Stimulated activated CD8-positive, alpha-beta memory T cell treated with anti-CD3 and anti-CD28 coated beads, Interleukin-4, amount 100 ng/mL, for 24 hours (primary cell): ENCODE measurements at regions not wholly inside any gene's neighbourhood (a gene's known extent, or its start where the extent isn't known, plus 50 kb on each side); places are given as distances from the start of the nearest gene placed in this dataset.

Experiments
- DNase-seq: peaks from one replicate; pipeline ENCODE4 v3.0.0-alpha.2; 2020; ENCODE audit warnings: low read depth

- no peak for DNase-seq
Observed at GRCh38 chr16:51430716-51431369, 279.8 kb upstream of the SALL1 start.

DNA sequence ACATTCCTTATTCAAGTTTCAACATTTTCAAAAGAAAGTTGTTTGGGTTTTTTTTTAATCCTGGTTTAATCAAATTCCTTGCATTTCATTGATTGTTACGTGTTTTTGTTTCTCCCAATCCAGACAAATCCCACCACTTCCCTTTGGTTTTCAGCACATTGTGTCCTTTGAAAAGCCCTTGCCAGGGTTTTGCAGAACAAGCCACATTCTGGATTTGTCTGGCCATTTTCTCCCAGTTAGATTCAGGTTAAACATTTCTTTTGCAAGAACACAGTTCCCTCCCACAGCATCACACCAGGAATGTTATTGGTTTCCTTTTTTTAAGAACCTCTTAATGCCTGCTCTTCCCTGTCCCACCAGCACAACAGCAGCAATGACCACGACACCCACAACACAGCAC, 278.0 kb upstream of the SALL1 start:
- no peak for DNase-seq

DNA sequence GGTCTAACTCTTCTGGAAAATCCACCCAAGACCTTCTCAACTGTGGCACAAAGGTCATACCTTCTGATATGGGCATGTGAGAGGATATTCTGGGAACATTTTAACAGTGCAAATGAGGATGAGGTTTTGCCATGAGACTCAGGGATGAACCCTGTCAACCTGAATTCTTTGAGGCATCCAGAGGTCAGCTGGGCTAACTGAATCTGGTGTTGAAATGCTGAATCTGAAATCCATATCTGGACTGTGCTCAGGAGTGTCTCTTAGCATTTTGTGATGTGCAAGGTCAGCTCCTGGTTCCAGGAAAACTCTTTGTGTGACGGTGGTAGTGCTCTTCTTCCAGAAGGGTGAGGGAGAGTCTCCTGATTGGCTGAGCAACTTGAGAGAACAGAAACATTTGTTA, 276.0 kb upstream of the SALL1 start:
- DNase-seq = no peak

GRCh38 chr16:51426276-51426675, 275.2 kb upstream of the SALL1 start:
- DNase-seq = no peak

- no peak for DNase-seq
Observed at GRCh38 chr16:51420247-51420646, 269.2 kb upstream of the SALL1 start.

DNA sequence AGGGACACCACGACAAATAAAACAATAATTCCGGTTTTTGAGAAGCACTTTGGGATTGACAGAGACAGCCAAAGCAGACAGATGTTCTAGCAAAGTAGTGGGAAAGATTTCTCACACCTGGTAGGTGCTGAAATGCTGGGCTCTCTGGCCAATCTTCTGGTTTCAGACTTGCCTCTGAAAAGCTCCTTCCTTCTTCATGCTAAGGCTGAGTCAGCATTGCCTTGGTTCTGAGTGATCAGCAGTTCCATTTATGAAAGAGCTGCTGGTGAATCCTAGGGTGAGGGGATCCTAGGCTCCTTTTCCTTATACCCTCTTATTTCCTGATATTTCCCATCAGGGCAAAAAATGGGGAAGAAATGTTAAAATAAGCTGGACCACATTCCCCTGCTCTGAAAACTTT, 268.7 kb upstream of the SALL1 start:
- no peak for DNase-seq

GRCh38 chr16:51418258-51418657, 267.2 kb upstream of the SALL1 start:
- DNase-seq = no peak

DNA sequence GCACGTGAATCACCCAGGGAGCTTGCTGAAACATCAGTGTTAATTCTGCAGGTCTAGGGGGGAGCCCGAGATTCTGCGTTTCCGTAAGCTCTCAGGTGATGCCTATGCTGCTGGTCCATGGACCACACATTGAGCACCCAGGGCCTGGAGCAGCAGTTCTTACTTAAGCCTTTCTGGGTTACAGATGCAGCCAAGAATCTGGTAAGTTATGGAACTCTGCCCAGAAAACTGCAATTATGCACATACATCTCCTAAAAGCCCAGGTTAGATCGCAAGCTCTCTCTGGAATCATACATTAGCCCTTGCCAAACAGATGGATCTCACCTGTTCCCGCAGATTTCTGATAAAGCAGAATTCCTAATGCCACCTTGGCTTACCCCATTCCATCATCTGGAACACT, 265.9 kb upstream of the SALL1 start:
- DNase-seq = no peak

- no peak for DNase-seq
Observed at GRCh38 chr16:51410125-51410524, 259.1 kb upstream of the SALL1 start.

DNA sequence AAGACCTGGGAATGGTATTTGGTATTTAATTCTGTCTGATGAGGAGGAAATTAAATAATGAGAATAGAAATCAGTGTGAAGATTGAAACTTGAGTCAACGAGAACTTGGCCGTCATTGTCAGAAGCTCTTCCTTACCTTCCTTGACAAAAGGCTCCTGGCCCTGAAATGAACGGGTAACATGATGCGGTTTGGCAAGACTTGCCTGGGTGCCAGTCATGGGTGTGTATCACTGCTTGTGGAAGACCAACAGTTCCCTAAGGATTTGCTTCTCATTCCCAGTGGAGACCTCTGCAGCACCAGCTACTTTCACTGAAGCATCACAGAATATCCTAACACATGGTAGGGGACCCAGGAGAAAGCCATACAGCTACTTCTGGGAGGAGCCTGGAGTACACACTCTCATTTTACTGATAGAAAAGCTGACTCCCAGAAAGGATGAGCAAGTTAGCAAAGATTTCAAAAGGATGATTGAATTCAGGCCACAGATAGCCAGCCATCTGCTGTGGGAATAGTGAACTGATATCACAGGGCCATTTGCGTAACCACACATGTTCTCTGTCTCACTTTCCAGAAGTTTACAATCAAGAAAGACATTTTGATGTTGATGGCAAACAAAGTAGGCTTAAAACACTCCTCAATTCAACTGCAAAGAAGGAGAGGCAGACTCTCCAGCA, 258.1 kb upstream of the SALL1 start:
- no peak for DNase-seq

GRCh38 chr16:51408357-51408756, 257.3 kb upstream of the SALL1 start:
- no peak for DNase-seq

DNA sequence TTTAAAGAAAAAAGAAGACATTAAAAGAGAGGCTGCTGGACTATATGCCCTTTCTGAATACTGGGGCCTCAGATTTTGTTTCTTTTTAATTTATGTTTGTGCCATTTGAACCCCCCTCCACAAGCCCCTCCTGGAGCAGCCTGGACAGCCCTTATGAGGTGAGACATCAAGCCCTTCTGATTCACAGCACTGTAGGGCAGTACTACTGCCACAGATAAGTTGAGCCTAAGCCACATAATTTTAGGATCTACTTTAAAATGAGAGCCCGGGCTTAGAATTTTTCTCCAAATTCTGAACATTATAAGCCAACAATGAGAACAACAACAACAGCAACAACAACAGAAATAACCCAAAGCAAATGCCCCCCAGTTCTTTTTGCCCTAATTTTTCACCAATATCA, 256.9 kb upstream of the SALL1 start:
- DNase-seq = no peak

GRCh38 chr16:51407199-51407598, 256.1 kb upstream of the SALL1 start:
- DNase-seq = no peak

GRCh38 chr16:51405361-51405760, 254.3 kb upstream of the SALL1 start:
- DNase-seq = no peak

DNA sequence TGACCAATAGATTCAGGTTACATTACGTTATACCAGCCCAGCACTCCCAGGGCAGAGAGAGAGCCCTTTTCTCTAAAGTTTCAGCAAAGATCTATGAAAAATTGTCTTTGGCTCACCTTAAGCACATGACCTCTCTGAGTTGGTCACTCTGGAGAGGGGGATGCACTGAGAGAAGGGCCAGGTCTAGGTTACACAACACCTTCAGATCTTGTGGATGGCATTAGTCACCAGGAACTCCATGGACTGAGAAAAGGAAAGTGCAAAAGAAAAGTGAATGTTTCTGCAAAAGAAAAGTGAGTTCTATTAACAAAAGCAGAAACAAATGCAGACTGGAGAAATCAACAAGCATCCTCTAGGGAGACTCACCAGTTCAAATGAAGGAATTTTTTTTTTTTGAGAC, 253.3 kb upstream of the SALL1 start:
- no peak for DNase-seq

- DNase-seq = no peak
Observed at GRCh38 chr16:51402785-51403184, 251.7 kb upstream of the SALL1 start.

- DNase-seq = no peak
Observed at GRCh38 chr16:51402298-51402697, 251.2 kb upstream of the SALL1 start.

- DNase-seq = no peak
Observed at GRCh38 chr16:51401673-51402072, 250.6 kb upstream of the SALL1 start.

DNA sequence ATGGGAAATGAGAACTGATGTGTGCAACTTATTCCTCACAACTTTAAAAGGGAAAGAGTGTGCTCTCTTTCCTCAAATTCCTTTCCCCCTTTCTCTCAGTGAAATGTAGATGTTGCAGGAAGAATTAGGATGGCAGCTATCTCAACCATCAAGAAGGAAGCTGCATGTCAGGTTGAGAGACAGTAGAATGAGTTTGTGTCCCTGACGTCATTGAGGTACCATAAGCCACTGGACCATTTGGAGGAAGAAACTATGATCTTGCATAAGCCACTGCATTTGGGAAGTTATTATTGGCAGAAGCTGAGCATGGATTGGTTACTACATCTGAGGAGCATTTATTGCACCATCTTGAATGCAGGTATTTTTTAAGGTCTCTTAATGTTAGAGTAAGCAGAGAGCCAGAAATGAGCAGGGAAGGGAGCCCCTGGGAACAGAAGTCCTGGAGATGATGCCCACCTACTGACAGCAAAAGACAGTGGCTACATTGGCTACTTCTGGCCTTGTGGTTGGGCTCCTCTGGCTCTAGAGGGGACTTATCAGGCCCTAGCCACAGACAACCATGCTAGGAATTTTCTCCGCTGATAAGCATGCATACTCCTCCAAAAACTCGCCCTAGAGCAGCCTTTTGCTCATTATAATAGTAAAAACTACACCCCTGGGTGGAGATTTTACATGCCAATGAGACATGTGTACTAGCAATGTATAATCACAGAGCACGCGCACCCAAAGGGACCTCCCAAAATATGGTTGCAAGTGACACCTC, 249.0 kb upstream of the SALL1 start:
- DNase-seq = no peak

DNA sequence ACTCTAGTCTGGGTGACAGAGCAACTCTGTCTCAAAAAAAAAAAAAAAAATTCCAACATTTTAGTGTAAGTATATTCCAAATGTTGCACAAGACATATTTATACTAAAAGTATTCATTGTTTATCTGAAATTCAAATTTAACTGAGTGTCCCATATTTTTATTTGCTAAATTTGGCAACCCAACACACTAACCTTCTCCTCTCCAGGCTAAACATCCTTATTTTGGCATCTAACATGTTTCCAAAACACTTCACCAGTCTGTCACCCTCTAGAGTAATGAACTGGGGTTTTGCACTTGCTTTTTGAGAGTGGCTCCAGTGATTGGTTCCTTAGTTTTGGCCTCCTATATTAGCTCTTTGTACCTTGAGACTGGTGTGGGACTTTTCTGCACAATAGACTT, 243.4 kb upstream of the SALL1 start:
- DNase-seq = no peak

DNA sequence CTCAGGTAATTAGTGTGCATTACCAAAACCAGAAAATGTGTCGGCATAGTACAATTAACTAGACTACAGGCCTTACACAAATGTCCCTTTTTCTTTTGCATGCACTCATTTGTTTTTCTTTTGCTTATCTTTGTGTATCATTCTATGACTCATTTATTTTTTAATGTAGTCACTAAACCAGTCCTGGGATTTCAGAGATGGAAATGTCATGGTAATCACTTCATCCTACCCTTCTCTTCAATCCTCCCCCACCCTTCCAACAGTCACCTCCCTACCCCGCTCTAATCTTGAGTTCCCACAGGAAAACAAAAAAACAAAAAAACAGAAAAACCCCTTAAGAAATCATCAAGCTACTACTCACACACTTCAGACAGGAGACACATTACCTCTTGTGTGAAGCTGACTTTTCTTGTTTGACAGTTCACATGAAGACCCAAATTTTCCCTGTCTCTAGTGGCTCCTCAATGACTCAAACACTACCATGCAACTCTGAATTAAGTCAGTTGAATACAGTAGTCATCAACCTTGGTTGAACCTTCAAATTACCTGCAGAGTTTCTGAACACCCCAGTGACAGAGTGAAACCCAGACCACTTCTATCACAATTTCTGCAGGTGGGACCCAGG, 242.4 kb upstream of the SALL1 start:
- no peak for DNase-seq

GRCh38 chr16:51392521-51393187, 241.6 kb upstream of the SALL1 start:
- no peak for DNase-seq
